Caco-2 (cell line): ENCODE measurements at regions not wholly inside any gene's neighbourhood (a gene's known extent, or its start where the extent isn't known, plus 50 kb on each side); places are given as distances from the start of the nearest gene placed in this dataset.

Experiments
- BruUV-seq: library from RNA; stranded (reverse); fragments of 400-500 nt; replicated peaks from 2 replicates; lab custom pipeline; 2021; lab: Mats Ljungman, UMichigan
- CTCF ChIA-PET: fragments of 300-600 bp; sonication (Branson Sonifier 250); formaldehyde crosslinking; loops from one replicate; lab custom pipeline; 2022; ENCODE audit warnings: antibody characterized with exemption; lab: Charles Lee
- POLR2A ChIA-PET: fragments of 300-600 bp; sonication (Branson Sonifier 250); formaldehyde crosslinking; loops from one replicate; lab custom pipeline; 2022; ENCODE audit warnings: antibody characterized with exemption; lab: Charles Lee
- DNase-seq, 2 experiments: peaks; one replicate each; pipeline versions ENCODE4 v3.0.0 to v3.0.0-alpha.2; 2020 to 2022
- H3K27me3 ChIP-seq: replicated peaks from 2 replicates; pipeline ENCODE4 v1.6.0; 2011; ENCODE audit warnings: low read length; ENCODE audit not compliant: control insufficient read depth, insufficient read depth
- H3K36me3 ChIP-seq: 2 replicates; pipeline ENCODE4 v1.5.1; 2011; ENCODE audit warnings: low read length; ENCODE audit not compliant: control insufficient read depth, insufficient read depth
- H3K4me1 ChIP-seq: fragments of 250-450 bp; sonication (Bioruptor Pico); 2 replicates; pipeline ENCODE4 v1.5.1; 2020; ENCODE audit warnings: mild to moderate bottlenecking
- H3K4me3 ChIP-seq: 2 replicates; pipeline ENCODE4 v1.5.1; 2011; ENCODE audit warnings: low read depth, mild to moderate bottlenecking, control low read depth, low read length
- H3K9me3 ChIP-seq: fragments of 250-450 bp; sonication (Bioruptor Pico); 2 replicates; pipeline ENCODE4 v1.5.1; 2020; ENCODE audit warnings: mild to moderate bottlenecking, moderate library complexity
- H3K27ac Mint-ChIP-seq: one replicate; pipeline ENCODE4 v1.8.0; 2022; ENCODE audit warnings: mixed read lengths; ENCODE audit not compliant: unreplicated experiment
- H3K27me3 Mint-ChIP-seq: one replicate; pipeline ENCODE4 v1.8.0; 2022; ENCODE audit warnings: mixed read lengths; ENCODE audit not compliant: insufficient read depth, unreplicated experiment
- H3K36me3 Mint-ChIP-seq: one replicate; pipeline ENCODE4 v1.8.0; 2022; ENCODE audit warnings: mild to moderate bottlenecking, mixed read lengths; ENCODE audit not compliant: insufficient read depth, unreplicated experiment
- H3K4me1 Mint-ChIP-seq: one replicate; pipeline ENCODE4 v1.8.0; 2022; ENCODE audit warnings: low read depth, mixed read lengths; ENCODE audit not compliant: unreplicated experiment
- H3K4me3 Mint-ChIP-seq: one replicate; pipeline ENCODE4 v1.8.0; 2022; ENCODE audit warnings: mild to moderate bottlenecking, moderate library complexity, mixed read lengths; ENCODE audit not compliant: unreplicated experiment
- H3K9me3 Mint-ChIP-seq: one replicate; pipeline ENCODE4 v1.8.0; 2022; ENCODE audit warnings: mixed read lengths; ENCODE audit not compliant: unreplicated experiment
- CTCF ChIP-seq, 2 experiments: fragments of 200-600 bp in 1 of 2; IDR thresholded peaks; 1 replicate in 1 of 2; 2 replicates in 1 of 2; pipeline versions ENCODE4 v1.5.1 to v1.8.0; 2011 to 2022; ENCODE audit warnings: antibody characterized with exemption in 1 of 2, control low read depth in 1 of 2, inconsistent platforms in 1 of 2, low read depth in 1 of 2, low read length in 1 of 2, mild to moderate bottlenecking in 1 of 2, moderate library complexity in 1 of 2; ENCODE audit not compliant: insufficient read depth in 1 of 2, severe bottlenecking in 1 of 2, unreplicated experiment in 1 of 2
- intact Hi-C: fragments of 100-400 bp; cut with micrococcal nuclease; formaldehyde crosslinking; loops from one replicate; pipeline ENCODE4 v1.10.0; 2022; ENCODE audit not compliant: unreplicated experiment

GRCh38 chr6:149223904-149224351, 93.6 kb upstream of the TAB2 start:
- Histone ChIP-seq H3K4me3 (no peak overlapping the region), H3K4me1 (peaks cover 9% of the 10 kb centered on the region), H3K27me3 (no peaks in the 10 kb centered on the region; the same call in 1 of the 2 replicates), H3K9me3 (no peaks in the 10 kb centered on the region), H3K36me3 (no peaks in the 10 kb centered on the region)
- intact Hi-C loops: loop anchor here (5.0 kb wide), 1 partner anchor 37 kb away; no protein-coding TSS in a partner anchor
- peaks cover 11% of the 10 kb centered on the region for H3K4me1 Mint-ChIP-seq
- H3K36me3 Mint-ChIP-seq: no peaks in the 10 kb centered on the region
- POLR2A ChIA-PET: no interaction called here
- H3K27ac Mint-ChIP-seq: no peak overlapping the region
- CTCF ChIA-PET: no interaction called here
- no peak overlapping the region for H3K4me3 Mint-ChIP-seq
- no peaks in the 10 kb centered on the region for H3K9me3 Mint-ChIP-seq
- DNase-seq: no peak
- BruUV-seq: no TSS peak
- no peaks in the 10 kb centered on the region for H3K27me3 Mint-ChIP-seq
- TF ChIP-seq CTCF (IDR thresholded peaks at IDR 0.05; ENCODE audit: insufficient read depth in 1 of 2, low read depth in 1 of 2, low read length in 1 of 2, severe bottlenecking in 1 of 2, unreplicated experiment in 1 of 2): no peak

GRCh38 chr6:149224399-149224798, 93.1 kb upstream of the TAB2 start:
- H3K27ac Mint-ChIP-seq: no peak overlapping the region
- Histone ChIP-seq H3K27me3 (no peaks in the 10 kb centered on the region; the same call in 1 of the 2 replicates), H3K4me3 (no peak overlapping the region), H3K4me1 (peaks cover 9% of the 10 kb centered on the region), H3K36me3 (no peaks in the 10 kb centered on the region), H3K9me3 (no peaks in the 10 kb centered on the region)
- TF ChIP-seq CTCF (IDR thresholded peaks at IDR 0.05; ENCODE audit: insufficient read depth in 1 of 2, low read depth in 1 of 2, low read length in 1 of 2, severe bottlenecking in 1 of 2, unreplicated experiment in 1 of 2): no peak
- intact Hi-C loops: loop anchor here (5.0 kb wide), 1 partner anchor 37 kb away; no protein-coding TSS in a partner anchor
- H3K27me3 Mint-ChIP-seq: no peaks in the 10 kb centered on the region
- ChIA-PET POLR2A (no interaction called here), CTCF (no interaction called here)
- H3K9me3 Mint-ChIP-seq: no peaks in the 10 kb centered on the region
- BruUV-seq: no TSS peak
- no peak for DNase-seq
- H3K36me3 Mint-ChIP-seq: no peaks in the 10 kb centered on the region
- H3K4me3 Mint-ChIP-seq: no peak overlapping the region
- peaks cover 11% of the 10 kb centered on the region for H3K4me1 Mint-ChIP-seq

GRCh38 chr6:149225370-149225769, 92.1 kb upstream of the TAB2 start:
- Mint-ChIP-seq H3K36me3 (no peaks in the 10 kb centered on the region), H3K9me3 (no peaks in the 10 kb centered on the region), H3K27me3 (no peaks in the 10 kb centered on the region), H3K4me1 (peaks cover 11% of the 10 kb centered on the region), H3K27ac (no peak overlapping the region), H3K4me3 (no peak overlapping the region)
- no peak for DNase-seq
- ChIA-PET POLR2A (no interaction called here), CTCF (no interaction called here)
- no TSS peak for BruUV-seq
- no peak for TF ChIP-seq CTCF (IDR thresholded peaks at IDR 0.05; ENCODE audit: insufficient read depth in 1 of 2, low read depth in 1 of 2, low read length in 1 of 2, severe bottlenecking in 1 of 2, unreplicated experiment in 1 of 2)
- peaks cover 9% of the 10 kb centered on the region for H3K4me1 ChIP-seq
- H3K36me3 ChIP-seq: no peaks in the 10 kb centered on the region
- H3K4me3 ChIP-seq: no peak overlapping the region
- H3K27me3 ChIP-seq: no peaks in the 10 kb centered on the region; the same call in 1 of the 2 replicates
- intact Hi-C loops: no loop called here
- no peaks in the 10 kb centered on the region for H3K9me3 ChIP-seq
